GM19238 (cell line): ENCODE measurements at regions not wholly inside any gene's neighbourhood (a gene's known extent, or its start where the extent isn't known, plus 50 kb on each side); places are given as distances from the start of the nearest gene placed in this dataset.
"Not testable (repeated sequence)": the region's sequence is repeated elsewhere in the genome, so short reads cannot be mapped to it uniquely, and the experiment has no call there.

Experiments
- DNase-seq: peaks from one replicate; pipeline ENCODE4 v3.0.0; 2011; ENCODE audit warnings: low spot score; ENCODE audit not compliant: insufficient read length

DNA sequence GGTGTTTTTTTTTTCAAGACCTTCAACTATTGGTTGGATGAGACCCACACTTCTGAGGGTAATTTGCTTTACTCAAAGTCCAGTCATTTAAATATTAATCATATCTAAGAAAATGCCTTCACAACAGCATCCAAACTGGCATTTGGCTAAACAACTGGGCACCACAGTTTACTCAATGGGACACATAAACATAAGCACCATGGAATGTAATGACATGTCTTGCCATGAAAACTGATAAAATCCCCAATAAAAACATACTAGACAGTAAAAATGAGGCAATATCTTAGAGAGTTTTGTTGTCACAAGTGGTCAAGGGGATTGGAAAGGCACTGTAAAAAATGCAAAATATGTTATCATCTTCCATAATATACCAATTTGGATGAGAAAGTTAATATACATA is 838.8 kb upstream of the ADAMTS5 start:
- no peak for DNase-seq

DNA sequence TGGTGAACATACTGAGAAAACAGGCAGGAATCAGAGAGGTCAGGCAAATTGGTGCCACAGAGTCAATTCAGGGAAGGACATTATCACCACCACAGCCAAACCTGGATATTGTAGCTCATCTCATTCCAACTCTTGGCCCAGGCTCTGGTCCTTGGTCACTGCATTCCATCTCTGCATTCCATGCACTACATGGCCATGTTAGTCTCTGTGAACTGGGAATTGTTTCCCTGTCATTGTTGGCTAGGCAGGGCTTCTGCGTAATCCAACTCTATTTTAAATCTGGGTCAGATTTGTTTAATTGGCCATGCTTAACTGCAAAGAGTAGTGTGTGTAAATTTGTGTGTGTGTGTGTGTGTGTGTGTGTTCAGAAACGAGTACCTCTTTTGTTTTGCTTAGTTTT is 837.6 kb upstream of the ADAMTS5 start:
- no peak for DNase-seq

DNA sequence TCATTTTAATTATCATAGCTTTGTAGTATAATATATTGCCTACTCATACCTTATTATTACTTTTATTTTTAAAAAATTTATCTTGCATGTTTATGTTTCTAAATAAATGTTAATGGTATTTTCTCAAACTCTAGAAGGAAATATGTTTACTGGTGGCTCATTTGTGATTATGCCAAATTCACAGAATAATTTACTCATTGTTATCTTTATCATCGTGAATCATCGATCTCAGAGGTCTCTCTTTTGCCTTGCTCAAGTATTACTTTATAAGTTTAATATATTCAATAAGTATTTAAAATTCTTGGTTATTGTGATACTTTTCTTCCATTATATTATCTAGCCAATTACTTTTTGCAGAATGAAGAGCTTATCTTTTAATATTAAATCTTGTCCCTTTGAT is 836.7 kb upstream of the ADAMTS5 start:
- no peak for DNase-seq

DNA sequence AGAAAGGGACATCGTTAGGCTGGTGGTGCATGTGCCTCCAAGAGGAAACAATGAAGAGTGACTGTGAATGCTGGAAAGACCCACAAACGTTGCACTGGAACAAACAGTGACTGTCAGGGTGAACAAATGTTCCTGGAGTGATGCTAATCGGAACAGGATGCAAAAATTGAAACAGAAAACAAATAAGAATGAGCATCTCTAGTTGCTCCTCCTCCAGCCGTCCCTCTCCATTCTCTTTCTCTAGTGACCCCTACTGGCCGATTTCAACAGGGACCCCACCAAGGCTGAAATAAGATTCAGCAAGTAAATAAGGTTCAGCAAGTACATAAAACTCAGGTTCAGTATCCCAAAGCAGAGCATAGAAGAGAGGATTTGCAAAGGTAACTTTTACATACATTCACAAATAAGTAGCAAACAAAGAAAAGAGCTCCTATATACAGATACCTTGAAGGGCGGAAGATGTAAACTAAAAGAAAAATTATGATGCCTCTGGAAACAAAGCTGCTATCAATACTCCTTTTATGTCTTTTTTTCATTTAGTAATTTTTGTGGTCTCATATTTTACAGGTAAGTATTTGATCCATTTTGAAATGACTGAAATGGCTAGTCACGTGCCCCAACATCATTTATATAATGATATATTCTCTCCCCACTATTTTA is 836.1 kb upstream of the ADAMTS5 start:
- DNase-seq, result peak; percentile 2

DNA sequence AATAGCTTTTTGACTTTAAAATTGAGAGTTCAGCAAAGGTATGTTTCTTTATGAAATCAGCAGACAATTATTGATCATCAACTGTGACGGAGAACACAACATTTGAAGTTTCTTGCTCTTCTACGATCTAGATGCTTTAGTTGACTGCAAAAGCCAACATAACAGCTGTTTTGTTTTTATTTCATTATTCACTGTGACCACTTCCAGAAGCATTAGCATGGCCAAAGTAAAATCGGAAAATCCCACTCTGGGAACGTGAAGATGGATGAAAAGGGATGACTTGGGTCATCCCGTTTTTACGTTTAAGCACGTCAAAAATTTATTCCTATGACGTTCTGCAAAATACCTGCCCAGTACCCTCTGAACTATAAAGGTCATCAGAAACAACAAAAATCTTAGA is 833.0 kb upstream of the ADAMTS5 start:
- DNase-seq, result no peak

DNA sequence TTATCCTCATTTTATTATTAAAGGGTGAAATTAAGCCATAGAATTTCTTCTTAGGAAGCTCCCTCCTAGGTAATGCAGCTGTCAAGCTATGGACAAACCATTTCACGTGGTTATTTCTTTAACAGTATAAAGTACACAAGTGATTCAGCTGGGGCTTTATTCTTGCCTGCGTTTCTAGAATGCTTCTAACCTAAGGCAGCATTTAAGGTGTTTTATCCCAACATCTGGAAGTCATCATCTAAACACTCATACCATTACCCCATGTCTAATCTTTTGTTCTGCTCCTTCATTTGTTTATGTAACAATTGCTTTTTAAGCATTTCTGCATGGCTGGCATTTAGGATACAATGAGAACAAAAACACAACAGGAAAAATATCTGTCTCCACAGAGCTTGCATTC is 829.2 kb upstream of the ADAMTS5 start:
- no peak for DNase-seq

DNA sequence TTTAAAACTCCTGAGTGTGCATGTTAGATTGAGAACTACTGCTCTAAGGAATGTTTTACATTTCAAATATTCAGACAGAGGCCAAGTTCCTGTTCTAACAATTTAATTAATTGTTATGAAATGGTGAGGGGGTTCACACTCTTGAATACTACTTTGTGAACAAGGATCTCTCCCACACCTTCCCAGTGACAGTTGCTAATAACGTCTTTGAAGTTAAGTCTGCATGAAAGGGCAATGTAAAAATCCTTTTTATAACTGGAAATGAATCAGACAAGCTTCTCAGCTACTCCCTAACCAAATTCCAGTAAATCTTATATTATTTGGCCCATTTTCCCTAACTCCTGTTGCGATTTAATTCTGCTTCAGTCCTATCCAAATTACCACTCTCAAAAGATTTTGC is 828.5 kb upstream of the ADAMTS5 start:
- DNase-seq, result no peak

DNA sequence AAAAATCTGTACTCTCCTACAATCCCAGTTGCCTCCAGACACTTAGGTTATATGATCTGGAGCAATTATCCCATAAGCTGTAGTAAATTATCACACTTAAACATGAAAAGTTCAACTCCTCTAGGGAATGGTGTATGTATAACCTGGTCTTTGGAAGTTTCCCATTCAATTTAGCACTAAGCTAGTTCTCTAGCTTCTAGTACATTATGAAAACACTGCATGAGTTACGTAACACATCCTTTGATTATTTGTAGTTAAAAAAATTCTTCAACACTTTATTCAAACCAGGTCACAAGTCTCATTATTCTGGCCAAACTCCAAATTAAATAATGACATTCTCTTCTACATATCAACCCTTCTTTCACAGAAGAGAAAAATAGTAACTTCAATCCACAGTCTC is 827.0 kb upstream of the ADAMTS5 start:
- no peak for DNase-seq

DNA sequence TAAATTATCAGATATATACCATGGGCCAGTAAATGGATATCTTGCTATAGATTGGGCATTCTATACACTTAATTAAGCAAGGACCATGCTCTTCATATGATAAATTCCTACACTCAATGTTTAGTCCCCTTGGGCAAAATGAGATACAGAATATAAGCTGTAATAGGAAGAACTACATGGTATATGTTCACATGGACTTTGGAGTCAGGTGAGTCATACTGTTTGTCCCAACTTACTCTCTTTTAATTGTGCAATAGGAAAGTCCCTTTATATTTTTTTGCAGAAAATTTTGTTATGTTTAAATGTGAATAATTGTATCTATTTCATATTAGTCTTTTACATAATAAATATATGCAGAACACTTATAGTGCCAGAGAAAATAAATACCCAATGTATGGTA is 820.2 kb upstream of the ADAMTS5 start:
- no peak for DNase-seq

DNA sequence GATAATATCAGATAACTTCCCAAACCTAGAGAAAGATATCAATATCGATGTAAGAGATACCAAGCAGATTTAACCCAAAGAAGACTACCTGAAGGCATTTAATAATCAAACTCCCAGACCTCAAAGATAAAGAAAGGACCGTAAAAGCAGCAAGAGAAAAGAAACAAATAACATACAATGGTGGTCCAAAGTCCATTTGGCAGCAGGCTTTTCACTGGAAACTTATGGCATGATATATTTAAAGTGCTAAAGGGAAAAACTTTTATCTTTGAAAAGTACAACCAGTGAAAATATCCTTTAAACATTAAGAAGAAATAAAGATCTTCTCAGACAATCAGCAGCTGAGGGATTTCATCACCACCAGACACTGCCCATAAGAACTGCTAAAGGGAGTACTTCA is 812.7 kb upstream of the ADAMTS5 start:
- DNase-seq, result no peak

DNA sequence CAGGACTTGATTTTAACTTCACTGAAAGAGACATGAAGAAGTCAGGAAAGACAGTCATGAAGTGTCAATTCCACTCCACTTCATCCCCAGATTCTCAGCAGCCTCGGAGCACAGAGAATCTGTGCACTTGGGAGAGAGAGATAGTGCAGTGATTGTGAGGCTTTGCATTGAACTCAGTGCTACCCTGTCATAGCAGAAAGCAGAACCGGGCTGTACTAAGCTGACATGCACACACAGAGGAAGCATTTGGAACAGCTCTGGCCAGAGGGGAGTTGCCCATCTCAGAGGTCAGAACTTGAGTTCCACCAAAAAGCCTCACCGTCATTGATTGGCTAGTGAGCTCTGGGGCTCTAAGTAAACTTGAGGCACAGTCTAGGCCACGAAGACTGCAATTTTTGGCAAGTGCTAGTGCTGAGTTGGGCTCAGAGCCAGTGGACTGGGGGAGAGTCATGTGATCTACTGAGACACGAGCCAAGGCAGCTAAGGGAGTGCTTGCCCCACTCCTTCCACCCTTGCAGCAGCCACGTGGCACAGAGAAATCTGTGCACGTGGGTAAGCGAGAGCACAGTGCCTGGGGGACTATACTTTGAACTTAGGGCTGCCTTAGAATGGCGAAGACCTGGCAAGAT is 810.2 kb upstream of the ADAMTS5 start:
- no peak for DNase-seq

DNA sequence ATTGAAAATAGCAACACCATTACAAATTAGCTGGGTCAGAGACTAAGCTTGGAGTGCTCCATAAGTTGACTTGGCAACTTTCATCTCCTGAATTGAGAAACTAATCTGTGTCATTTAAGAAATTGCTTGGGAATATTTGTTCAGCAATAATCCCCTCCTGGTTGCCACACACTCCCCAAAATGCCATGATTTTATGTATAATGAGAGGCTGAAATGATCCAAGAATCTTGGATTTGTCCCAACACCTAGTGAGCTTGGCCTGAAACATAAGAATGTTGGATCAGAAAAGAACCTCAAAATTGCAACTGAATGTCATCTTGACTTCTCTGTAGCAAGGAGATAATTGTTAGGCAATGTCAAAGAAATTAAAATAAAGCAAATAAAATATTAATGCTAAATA is 805.9 kb upstream of the ADAMTS5 start:
- no peak for DNase-seq

DNA sequence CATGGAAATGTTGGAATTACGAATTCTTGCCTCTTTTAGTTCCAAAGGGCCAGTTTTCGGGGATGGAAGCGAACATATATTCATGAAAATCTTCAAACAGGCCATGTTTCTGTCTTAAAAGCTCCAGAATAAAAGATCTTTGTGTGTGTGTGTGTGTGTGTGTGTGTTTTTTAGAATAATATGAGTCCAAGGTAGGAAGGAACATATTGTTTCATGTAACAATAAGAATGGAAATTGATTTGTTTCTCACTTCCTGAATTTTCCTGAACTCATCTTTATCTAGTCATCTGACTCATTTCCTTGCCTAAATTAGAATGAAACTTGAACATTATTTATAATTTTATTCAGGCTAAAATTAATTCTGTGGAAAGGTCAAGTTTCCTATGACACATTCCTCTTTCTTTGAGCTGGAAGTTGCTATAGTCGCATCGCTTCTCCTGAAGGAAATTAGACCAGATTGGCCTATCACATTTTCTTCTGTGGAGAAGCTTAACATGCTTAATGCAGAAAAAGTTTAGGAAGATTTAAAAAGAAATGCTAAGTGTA is 805.1 kb upstream of the ADAMTS5 start:
- no peak for DNase-seq

DNA sequence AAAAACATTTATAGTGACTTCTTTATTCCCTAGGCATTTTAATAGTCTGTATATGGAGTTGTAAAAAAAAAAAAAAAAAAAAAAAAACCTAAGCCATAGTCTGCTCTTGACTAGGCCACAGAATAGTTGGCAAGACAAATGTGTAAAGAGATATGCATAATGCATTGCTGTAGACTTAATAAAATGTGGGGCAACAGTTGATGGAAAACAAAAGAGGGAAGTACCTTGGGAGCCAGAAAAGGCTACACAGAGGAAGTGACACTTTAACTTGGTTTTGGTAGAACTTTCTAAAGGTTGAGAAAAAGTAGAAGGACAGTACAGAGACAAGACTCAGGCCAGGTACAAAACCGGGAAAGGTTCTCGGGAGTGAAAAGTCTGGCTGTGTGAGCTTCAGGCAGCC is 802.9 kb upstream of the ADAMTS5 start:
- DNase-seq, result no peak

DNA sequence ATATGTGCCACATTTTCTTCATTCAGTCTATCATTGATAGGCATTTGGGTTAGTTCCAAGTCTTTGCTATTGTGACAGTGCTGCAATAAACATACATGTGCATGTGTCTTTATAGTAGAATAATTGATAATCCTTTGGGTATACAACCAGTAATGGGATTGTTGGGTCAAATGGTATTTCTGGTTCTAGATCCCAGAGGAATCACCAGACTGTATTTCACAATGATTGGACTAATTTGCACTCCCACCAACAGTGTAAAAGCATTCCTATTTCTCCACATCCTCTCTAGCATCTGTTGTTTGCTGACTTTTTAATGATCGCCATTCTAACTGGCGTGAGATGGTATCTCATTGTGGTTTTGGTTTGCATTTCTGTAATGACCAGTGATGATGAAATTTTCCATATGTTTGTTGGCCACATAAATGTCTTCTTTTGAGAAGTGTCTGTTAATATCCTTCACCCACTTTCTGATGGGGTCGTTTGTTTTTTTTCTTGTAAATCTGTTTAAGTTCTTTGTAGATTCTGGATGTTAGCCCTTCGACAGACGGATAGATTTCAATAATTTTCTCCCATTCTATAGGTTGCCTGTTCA is 801.3 kb upstream of the ADAMTS5 start:
- DNase-seq, result not testable (repeated sequence)

DNA sequence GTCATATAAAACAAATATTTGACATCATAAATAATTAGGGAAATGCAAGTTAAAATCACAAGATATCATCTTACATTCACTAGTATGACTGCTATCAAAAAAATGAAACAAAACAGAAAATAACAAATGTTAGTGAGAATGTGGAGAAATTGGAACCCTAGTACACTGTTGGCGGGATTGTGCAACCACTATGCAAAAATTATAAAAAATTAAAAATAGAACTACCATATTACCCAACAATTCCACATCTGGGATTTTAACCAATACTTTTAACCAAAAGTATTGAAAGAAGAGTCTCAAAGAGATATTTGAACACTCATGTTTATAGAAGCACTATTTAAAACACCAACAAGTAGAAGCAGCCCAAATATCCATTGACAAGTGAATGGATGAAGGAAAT is 797.2 kb upstream of the ADAMTS5 start:
- DNase-seq, result no peak

DNA sequence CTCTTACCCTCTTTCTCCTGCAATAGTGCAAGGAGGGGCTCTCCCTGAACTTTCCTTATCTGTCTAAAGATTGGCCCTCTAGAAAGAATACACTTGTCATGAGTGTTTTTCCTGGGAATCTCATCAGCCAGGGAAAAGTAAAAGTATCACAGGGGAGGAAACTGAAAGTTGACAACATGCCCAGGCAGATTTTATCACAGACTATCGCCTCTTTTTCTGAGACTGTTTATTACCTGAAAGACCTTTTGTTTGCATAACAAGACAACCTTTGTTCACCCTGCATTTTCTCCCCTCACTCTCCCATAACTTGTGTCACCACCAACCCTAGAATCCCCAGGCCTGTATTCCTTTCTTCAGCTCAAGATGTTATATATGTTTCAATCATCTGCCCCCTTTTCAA is 794.7 kb upstream of the ADAMTS5 start:
- DNase-seq, result no peak

DNA sequence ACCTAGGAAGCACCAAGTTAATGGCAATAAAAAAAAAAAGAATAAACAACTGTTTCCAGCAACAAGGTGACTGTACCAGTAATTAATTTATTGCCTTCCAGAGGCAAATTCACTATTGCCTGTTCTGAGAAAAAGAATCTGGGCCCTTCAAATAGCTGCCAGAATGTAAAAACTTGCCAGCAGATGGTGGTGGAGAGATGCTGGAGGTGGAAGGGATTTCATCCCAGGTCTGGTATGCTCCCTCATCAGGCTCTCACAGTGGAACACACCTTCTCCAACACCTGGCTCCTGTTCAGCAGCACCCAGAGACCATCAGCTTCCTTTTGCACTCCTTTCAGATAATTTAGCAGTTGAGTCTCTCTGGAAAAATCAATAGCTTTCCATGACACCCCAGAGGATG is 792.9 kb upstream of the ADAMTS5 start:
- no peak for DNase-seq

DNA sequence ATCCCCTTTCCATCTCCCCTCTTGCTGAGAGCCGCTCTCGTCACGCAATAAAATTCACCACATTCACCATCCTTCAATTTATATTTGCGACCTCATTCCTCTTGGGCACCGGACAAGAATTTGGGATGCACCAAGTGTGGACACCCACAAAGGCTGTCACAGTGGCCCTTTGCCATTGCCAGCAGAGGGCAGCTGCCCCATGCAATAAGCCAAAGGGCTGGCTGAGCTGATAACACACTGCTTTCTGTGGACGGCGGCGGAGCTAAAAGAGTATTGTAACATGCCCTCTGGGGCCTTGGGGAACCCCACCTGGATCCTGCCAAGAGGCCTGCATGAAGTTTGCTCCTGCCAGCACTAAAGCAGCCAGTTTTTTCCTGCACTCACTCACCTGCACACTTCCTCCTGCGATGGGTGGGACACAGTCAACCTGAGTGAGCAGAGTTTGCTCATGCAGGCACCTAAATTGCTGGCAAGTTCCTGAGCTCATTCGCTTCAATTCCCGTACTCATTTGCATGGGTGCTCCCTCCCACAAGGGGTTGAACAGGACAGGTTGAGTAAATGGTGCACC is 792.3 kb upstream of the ADAMTS5 start:
- no peak for DNase-seq

DNA sequence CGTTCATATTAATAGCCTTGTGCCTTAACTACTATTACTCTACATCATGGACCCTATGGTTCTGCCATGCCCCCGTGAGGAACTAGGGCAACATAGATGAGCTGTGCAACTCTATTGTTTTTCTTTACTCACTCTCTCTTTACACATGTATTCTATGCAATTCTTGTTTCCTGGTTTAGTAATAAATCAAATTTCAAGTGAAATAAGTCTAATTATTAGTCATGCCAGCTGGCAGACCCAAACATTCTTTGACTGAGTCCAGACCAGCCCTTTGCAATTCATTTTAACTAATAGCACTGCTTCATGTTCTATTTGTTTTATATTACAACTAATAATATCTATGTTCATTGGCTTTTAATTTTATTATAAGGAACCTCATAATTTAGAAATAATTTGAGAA is 789.3 kb upstream of the ADAMTS5 start:
- DNase-seq, result no peak

DNA sequence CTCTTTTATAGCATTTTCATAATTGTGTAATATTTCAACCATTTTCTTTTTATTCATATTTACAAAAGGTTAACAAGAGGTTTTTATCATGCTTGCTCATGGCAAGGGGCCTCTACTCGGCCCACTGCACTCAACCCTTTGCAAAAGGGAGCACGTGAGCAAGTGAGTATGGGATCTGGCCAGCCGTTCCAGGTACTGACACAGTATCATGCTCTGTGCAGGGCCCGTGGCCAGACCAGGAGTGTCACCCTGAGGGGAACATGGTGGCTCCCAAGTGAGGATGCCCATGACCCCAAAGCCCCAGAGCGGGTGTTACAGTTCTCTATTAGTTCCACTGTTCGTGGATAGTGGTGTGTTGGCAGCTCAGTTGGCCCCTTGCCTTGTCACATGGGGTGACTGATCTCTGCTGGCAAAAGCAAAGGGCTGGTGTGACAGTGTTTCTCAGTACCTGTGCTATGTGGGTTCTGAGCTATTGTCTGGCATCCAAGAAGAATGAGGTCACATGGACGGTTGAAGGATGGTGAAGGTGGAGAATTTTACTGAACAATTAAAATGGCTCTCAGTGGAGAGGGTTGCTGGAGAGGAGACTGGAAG is 777.2 kb upstream of the ADAMTS5 start:
- DNase-seq, result no peak

DNA sequence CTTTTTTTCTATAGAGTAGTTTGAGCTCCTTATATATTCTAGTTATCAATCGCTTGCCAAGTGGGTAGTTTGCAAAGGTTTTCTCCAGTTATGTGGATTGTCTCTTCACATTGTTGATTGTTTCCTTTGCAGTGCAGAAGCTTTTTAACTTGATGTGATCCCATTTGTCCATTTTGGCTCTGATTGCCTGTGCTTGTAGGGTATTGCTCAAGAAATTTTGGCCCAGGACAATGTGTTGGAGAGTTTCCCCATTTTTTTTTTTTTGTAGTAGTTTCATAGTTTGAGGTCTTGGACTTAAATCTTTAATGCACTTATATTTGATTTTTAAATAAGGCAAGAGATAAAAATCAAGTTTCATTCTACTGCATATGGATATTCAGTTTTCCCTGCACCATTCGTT is 774.8 kb upstream of the ADAMTS5 start:
- DNase-seq, result no peak
